ENCODE measurements at regions not wholly inside any gene's neighbourhood (a gene's known extent, or its start where the extent isn't known, plus 50 kb on each side); places are given as distances from the start of the nearest gene placed in this dataset.

- H3K4me2 ChIP-seq (ENCODE audit: low read length), result no peak overlapping the region
- no peak overlapping the region for H3K4me3 ChIP-seq (ENCODE audit: low read depth, low read length, poor library complexity, severe bottlenecking)
- H3K27ac ChIP-seq (ENCODE audit: low read depth, low read length, poor library complexity, severe bottlenecking), result no peak overlapping the region
- no peaks in the 10 kb centered on the region for H3K79me2 ChIP-seq (ENCODE audit: insufficient read depth, low read length)
- H3K27me3 ChIP-seq (ENCODE audit: insufficient read depth, low read length), result no peaks in the 10 kb centered on the region
- no peaks in the 10 kb centered on the region for H3K9me2 ChIP-seq (ENCODE audit: low read depth, low read length)
- TF ChIP-seq, protein P1, sequence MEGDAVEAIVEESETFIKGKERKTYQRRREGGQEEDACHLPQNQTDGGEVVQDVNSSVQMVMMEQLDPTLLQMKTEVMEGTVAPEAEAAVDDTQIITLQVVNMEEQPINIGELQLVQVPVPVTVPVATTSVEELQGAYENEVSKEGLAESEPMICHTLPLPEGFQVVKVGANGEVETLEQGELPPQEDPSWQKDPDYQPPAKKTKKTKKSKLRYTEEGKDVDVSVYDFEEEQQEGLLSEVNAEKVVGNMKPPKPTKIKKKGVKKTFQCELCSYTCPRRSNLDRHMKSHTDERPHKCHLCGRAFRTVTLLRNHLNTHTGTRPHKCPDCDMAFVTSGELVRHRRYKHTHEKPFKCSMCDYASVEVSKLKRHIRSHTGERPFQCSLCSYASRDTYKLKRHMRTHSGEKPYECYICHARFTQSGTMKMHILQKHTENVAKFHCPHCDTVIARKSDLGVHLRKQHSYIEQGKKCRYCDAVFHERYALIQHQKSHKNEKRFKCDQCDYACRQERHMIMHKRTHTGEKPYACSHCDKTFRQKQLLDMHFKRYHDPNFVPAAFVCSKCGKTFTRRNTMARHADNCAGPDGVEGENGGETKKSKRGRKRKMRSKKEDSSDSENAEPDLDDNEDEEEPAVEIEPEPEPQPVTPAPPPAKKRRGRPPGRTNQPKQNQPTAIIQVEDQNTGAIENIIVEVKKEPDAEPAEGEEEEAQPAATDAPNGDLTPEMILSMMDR (IDR thresholded peaks at IDR 0.05; ENCODE audit: low read length), result no peak
- no peak for TF ChIP-seq EZH2 (IDR thresholded peaks at IDR 0.05; ENCODE audit: borderline replicate concordance, low read length)
- no peaks in the 10 kb centered on the region for H3K36me3 ChIP-seq (ENCODE audit: insufficient read depth, low read length)
- H3K4me1 ChIP-seq (ENCODE audit: insufficient read depth, low read length, severe bottlenecking), result no peaks in the 10 kb centered on the region
- H3F3A ChIP-seq (ENCODE audit: insufficient read depth, low read length), result no peaks in the 10 kb centered on the region
- H2AFZ ChIP-seq (ENCODE audit: low read length), result no peak overlapping the region
- H4K20me1 ChIP-seq (ENCODE audit: insufficient read depth, low read length), result no peaks in the 10 kb centered on the region
- H3K9me3 ChIP-seq (ENCODE audit: low read length), result no peaks in the 10 kb centered on the region
- H3K9ac ChIP-seq (ENCODE audit: low read length), result no peak overlapping the region
Measured at GRCh38 chr1:47578026-47578720, 140.3 kb downstream of the FOXD2 start.

GRCh38 chr1:47578721-47579419 is 141.0 kb downstream of the FOXD2 start:
- no peaks in the 10 kb centered on the region for H3K36me3 ChIP-seq (ENCODE audit: insufficient read depth, low read length)
- H3K9me3 ChIP-seq (ENCODE audit: low read length), result no peaks in the 10 kb centered on the region
- H3K4me3 ChIP-seq (ENCODE audit: low read depth, low read length, poor library complexity, severe bottlenecking), result no peak overlapping the region
- no peak overlapping the region for H3K9ac ChIP-seq (ENCODE audit: low read length)
- H3K4me2 ChIP-seq (ENCODE audit: low read length), result no peak overlapping the region
- H3K79me2 ChIP-seq (ENCODE audit: insufficient read depth, low read length), result no peaks in the 10 kb centered on the region
- H2AFZ ChIP-seq (ENCODE audit: low read length), result no peak overlapping the region
- H3F3A ChIP-seq (ENCODE audit: insufficient read depth, low read length), result no peaks in the 10 kb centered on the region
- no peaks in the 10 kb centered on the region for H3K27me3 ChIP-seq (ENCODE audit: insufficient read depth, low read length)
- no peaks in the 10 kb centered on the region for H3K4me1 ChIP-seq (ENCODE audit: insufficient read depth, low read length, severe bottlenecking)
- H4K20me1 ChIP-seq (ENCODE audit: insufficient read depth, low read length), result no peaks in the 10 kb centered on the region
- H3K9me2 ChIP-seq (ENCODE audit: low read depth, low read length), result no peaks in the 10 kb centered on the region
- H3K27ac ChIP-seq (ENCODE audit: low read depth, low read length, poor library complexity, severe bottlenecking), result no peak overlapping the region
- TF ChIP-seq, protein P1 (IDR thresholded peaks at IDR 0.05; ENCODE audit: low read length), result no peak

DNA sequence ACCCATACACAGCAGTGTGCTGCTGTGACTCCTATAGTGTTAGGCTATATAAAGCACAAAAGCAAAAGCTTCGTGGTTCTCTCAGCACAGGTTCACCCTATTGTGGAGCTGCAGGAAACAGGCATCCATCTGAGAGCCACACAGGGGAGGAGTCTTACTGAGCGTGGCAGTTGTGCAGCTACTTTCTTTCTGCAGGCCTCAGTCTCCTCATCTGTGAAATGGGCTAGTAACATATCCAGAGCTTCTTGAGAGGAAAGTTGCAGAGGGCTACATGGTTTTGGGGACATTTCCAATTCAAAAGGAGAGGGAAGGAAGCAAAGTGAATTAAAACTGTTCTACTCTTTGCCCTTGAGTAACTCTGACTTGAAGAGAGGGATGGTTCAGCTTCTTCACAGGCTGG is 142.0 kb downstream of the FOXD2 start:
- Histone ChIP-seq H3K36me3 (ENCODE audit: insufficient read depth, low read length) (no peaks in the 10 kb centered on the region), H2AFZ (ENCODE audit: low read length) (no peak overlapping the region), H3K27ac (ENCODE audit: low read depth, low read length, poor library complexity, severe bottlenecking) (no peak overlapping the region), H3K9me3 (ENCODE audit: low read length) (no peaks in the 10 kb centered on the region), H3K9ac (ENCODE audit: low read length) (no peak overlapping the region), H3K9me2 (ENCODE audit: low read depth, low read length) (no peaks in the 10 kb centered on the region), H3K79me2 (ENCODE audit: insufficient read depth, low read length) (no peaks in the 10 kb centered on the region), H3K4me3 (ENCODE audit: low read depth, low read length, poor library complexity, severe bottlenecking) (no peak overlapping the region), H4K20me1 (ENCODE audit: insufficient read depth, low read length) (no peaks in the 10 kb centered on the region), H3K4me1 (ENCODE audit: insufficient read depth, low read length, severe bottlenecking) (no peaks in the 10 kb centered on the region), H3K27me3 (ENCODE audit: insufficient read depth, low read length) (no peaks in the 10 kb centered on the region), H3F3A (ENCODE audit: insufficient read depth, low read length) (no peaks in the 10 kb centered on the region), H3K4me2 (ENCODE audit: low read length) (no peak overlapping the region)
- TF ChIP-seq, protein P1 (IDR thresholded peaks at IDR 0.05; ENCODE audit: low read length), result no peak
- TF ChIP-seq EZH2 (IDR thresholded peaks at IDR 0.05; ENCODE audit: borderline replicate concordance, low read length), result no peak

Measured in OCI-LY1 (cell line).